PC-9 (cell line): ENCODE measurements at regions not wholly inside any gene's neighbourhood (a gene's known extent, or its start where the extent isn't known, plus 50 kb on each side); places are given as distances from the start of the nearest gene placed in this dataset.

Source experiments
- CTCF ChIP-seq: fragments of 200-600 bp; sonication (generic); conservative IDR thresholded peaks from 2 replicates; pipeline ENCODE4 v1.6.1; 2017; ENCODE audit warnings: mixed run types, antibody characterized with exemption, mild to moderate bottlenecking, moderate library complexity
- EZH2 ChIP-seq: fragments of 200-600 bp; sonication (generic); IDR thresholded peaks from 2 replicates; pipeline ENCODE4 v1.8.0; 2017; ENCODE audit warnings: antibody characterized with exemption, low read depth

- no peak for TF ChIP-seq CTCF
- TF ChIP-seq EZH2 = no peak
Observed at GRCh38 chrX:40853816-40854123, 118.4 kb upstream of the MED14 start.
